ENCODE measurements at regions not wholly inside any gene's neighbourhood (a gene's known extent, or its start where the extent isn't known, plus 50 kb on each side); places are given as distances from the start of the nearest gene placed in this dataset.

- ChIA-PET RAD21 (ENCODE audit: low non-redundant PET in 1 of 2, low total read pairs in 2 of 2, uncharacterized antibody in 2 of 2, unreplicated experiment in 2 of 2) (no interaction called here), CTCF (no interaction called here), POLR2A (no interaction called here)
- DNase-seq (ENCODE audit: low read depth, low spot score) (peak; percentile 56), ATAC-seq (peak; percentile 67)
- Histone ChIP-seq H2AFZ (ENCODE audit: low read depth, low read length, poor library complexity, severe bottlenecking) (peak overlapping the region; percentile 38), H3K4me3 (replicated peaks in 1 of 2; ENCODE audit: low read depth in 1 of 2, low read length in 2 of 2) (no peak overlapping the region), H3K9ac (ENCODE audit: low read length) (no peak overlapping the region), H3K4me1 (ENCODE audit: control insufficient read depth in 1 of 2, insufficient read depth in 2 of 2, low read length in 2 of 2) (peaks cover 0 to 14% of the 10 kb centered on the region in 2 experiments; a peak in 2 of 4 replicates), H3K27ac (ENCODE audit: low read depth, low read length) (no peak overlapping the region), H3K9me3 (ENCODE audit: control insufficient read depth in 1 of 2, insufficient read depth in 1 of 2, low read depth in 1 of 2, low read length in 2 of 2) (no peaks in the 10 kb centered on the region), H3K27me3 (ENCODE audit: insufficient read depth, low read length) (no peaks in the 10 kb centered on the region), H3K4me2 (ENCODE audit: low read length) (peak overlapping the region; percentile 58), H3K9me2 (ENCODE audit: insufficient read depth) (no peaks in the 10 kb centered on the region), H3K79me2 (ENCODE audit: insufficient read depth, low read length) (no peaks in the 10 kb centered on the region), H4K20me1 (ENCODE audit: insufficient read depth) (no peaks in the 10 kb centered on the region), H3K36me3 (ENCODE audit: control insufficient read depth in 1 of 2, insufficient read depth in 2 of 2, low read length in 2 of 2) (no peaks in the 10 kb centered on the region)
- no TSS peak for BruUV-seq (replicated peaks)
- intact Hi-C loops (cut with micrococcal nuclease): no loop called here
- TF ChIP-seq CEBPB (IDR thresholded peaks at IDR 0.05; ENCODE audit: low read depth): no peak
- peak; percentile 68; the same call in 1 of the 2 replicates for TF ChIP-seq CBX3 (IDR thresholded peaks at IDR 0.05; ENCODE audit: low read depth)
- TF ChIP-seq MAX (IDR thresholded peaks at IDR 0.05): peak; percentile 76
- TF ChIP-seq TCF7L2 (IDR thresholded peaks at IDR 0.05; ENCODE audit: borderline replicate concordance, extremely low read depth, insufficient read depth, insufficient read length): no peak
- no peak for TF ChIP-seq RAD21 (IDR thresholded peaks at IDR 0.05; ENCODE audit: low read depth)
- TF ChIP-seq POLR2AphosphoS5 (IDR thresholded peaks at IDR 0.05; ENCODE audit: low read depth, low read length): no peak
- no peak for TF ChIP-seq ATF3 (IDR thresholded peaks at IDR 0.05)
- peak; percentile 60 for TF ChIP-seq FOSL1 (IDR thresholded peaks at IDR 0.05; ENCODE audit: low read depth)
- TF ChIP-seq EZH2 (IDR thresholded peaks at IDR 0.05): no peak
- TF ChIP-seq ZBTB33 (IDR thresholded peaks at IDR 0.05; ENCODE audit: extremely low read depth, insufficient replicate concordance, low read length): no peak
- peak; percentile 28; the same call in 1 of the 2 replicates for TF ChIP-seq SIN3A (IDR thresholded peaks at IDR 0.05; ENCODE audit: low read depth)
- TF ChIP-seq SP1 (IDR thresholded peaks at IDR 0.05; ENCODE audit: low read depth): peak; percentile 71
- TF ChIP-seq EZH2phosphoT487 (IDR thresholded peaks at IDR 0.05; ENCODE audit: borderline replicate concordance): no peak
- TF ChIP-seq SRF (IDR thresholded peaks at IDR 0.05; ENCODE audit: low read depth): no peak
- TF ChIP-seq YY1 (IDR thresholded peaks at IDR 0.05; ENCODE audit: extremely low read depth, insufficient replicate concordance, low read depth, low read length): no peak
- TF ChIP-seq JUND (IDR thresholded peaks at IDR 0.05): peak; percentile 74
- no peak for TF ChIP-seq EGR1 (IDR thresholded peaks at IDR 0.05; ENCODE audit: low read depth)
- no peak for TF ChIP-seq CTCF (IDR thresholded peaks at IDR 0.05 in 2 of 3, conservative IDR thresholded peaks at IDR 0.05 in 1 of 3; ENCODE audit: borderline replicate concordance in 1 of 3, insufficient read depth in 1 of 3, low read depth in 2 of 3, low read length in 2 of 3)
Observed at GRCh38 chr7:46003896-46004875, 83.1 kb upstream of the IGFBP3 start.
